ENCODE measurements at regions not wholly inside any gene's neighbourhood (a gene's known extent, or its start where the extent isn't known, plus 50 kb on each side); places are given as distances from the start of the nearest gene placed in this dataset.

- TF ChIP-seq POLR2A (IDR thresholded peaks at IDR 0.05): no peak
- TF ChIP-seq, protein P1, sequence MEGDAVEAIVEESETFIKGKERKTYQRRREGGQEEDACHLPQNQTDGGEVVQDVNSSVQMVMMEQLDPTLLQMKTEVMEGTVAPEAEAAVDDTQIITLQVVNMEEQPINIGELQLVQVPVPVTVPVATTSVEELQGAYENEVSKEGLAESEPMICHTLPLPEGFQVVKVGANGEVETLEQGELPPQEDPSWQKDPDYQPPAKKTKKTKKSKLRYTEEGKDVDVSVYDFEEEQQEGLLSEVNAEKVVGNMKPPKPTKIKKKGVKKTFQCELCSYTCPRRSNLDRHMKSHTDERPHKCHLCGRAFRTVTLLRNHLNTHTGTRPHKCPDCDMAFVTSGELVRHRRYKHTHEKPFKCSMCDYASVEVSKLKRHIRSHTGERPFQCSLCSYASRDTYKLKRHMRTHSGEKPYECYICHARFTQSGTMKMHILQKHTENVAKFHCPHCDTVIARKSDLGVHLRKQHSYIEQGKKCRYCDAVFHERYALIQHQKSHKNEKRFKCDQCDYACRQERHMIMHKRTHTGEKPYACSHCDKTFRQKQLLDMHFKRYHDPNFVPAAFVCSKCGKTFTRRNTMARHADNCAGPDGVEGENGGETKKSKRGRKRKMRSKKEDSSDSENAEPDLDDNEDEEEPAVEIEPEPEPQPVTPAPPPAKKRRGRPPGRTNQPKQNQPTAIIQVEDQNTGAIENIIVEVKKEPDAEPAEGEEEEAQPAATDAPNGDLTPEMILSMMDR (IDR thresholded peaks at IDR 0.05): no peak
Measured at GRCh38 chr7:53413021-53413420, 377.6 kb downstream of the POM121L12 start.

Data from gastroesophageal sphincter (tissue), 3 donors.